Thoracic aorta (tissue), 2 donors: ENCODE measurements at regions not wholly inside any gene's neighbourhood (a gene's known extent, or its start where the extent isn't known, plus 50 kb on each side); places are given as distances from the start of the nearest gene placed in this dataset.

ENCODE experiments used
- ATAC-seq: fragments of 150-250 bp; one replicate; pipeline ENCODE4 v1.8.0; 2017; ENCODE audit warnings: low read depth; ENCODE audit not compliant: insufficient number of reproducible peaks, low FRiP score
- DNase-seq: peaks from one replicate; pipeline ENCODE4 v3.0.0-alpha.2; 2020; ENCODE audit warnings: low spot score
- H3K27ac ChIP-seq, 2 donors: fragments of 200-600 bp; sonication (generic); 1 replicate in 1 of 2; 2 replicates in 1 of 2; pipeline ENCODE4 v1.5.1; 2016; ENCODE audit warnings: mild to moderate bottlenecking in 2 of 2, moderate library complexity in 2 of 2
- H3K27me3 ChIP-seq: fragments of 200-600 bp; sonication (generic); replicated peaks from 2 replicates; pipeline ENCODE4 v1.6.0; 2016; ENCODE audit warnings: mild to moderate bottlenecking; ENCODE audit not compliant: insufficient read depth
- H3K36me3 ChIP-seq: fragments of 200-600 bp; sonication (generic); one replicate; pipeline ENCODE4 v1.5.1; 2016
- H3K4me1 ChIP-seq, 2 donors: fragments of 200-600 bp; sonication (generic); 1 replicate in 1 of 2; 2 replicates in 1 of 2; pipeline versions ENCODE4 v1.5.1 to v1.6.0; 2016; ENCODE audit warnings: low read depth in 2 of 2, mild to moderate bottlenecking in 1 of 2; ENCODE audit not compliant: control insufficient read depth in 1 of 2
- H3K4me3 ChIP-seq: fragments of 200-600 bp; sonication (generic); 2 replicates; pipeline ENCODE4 v1.5.1; 2016; ENCODE audit warnings: mild to moderate bottlenecking
- H3K9me3 ChIP-seq: fragments of 200-600 bp; sonication (generic); 2 replicates; pipeline ENCODE4 v1.5.1; 2016
- CTCF ChIP-seq: fragments of 200-600 bp; sonication (generic); IDR thresholded peaks from one replicate; pipeline ENCODE4 v1.5.1; 2019; ENCODE audit warnings: antibody characterized with exemption

- DNase-seq: no peak
- Histone ChIP-seq H3K4me1 (no peaks in the 10 kb centered on the region), H3K36me3 (no peaks in the 10 kb centered on the region), H3K27ac (no peak overlapping the region), H3K27me3 (no peaks in the 10 kb centered on the region), H3K4me3 (no peak overlapping the region), H3K9me3 (peaks cover 11% of the 10 kb centered on the region)
- no peak for TF ChIP-seq CTCF
- ATAC-seq: no peak
Observed at GRCh38 chr12:34356233-34356987, 334.1 kb downstream of the ALG10 start.

GRCh38 chr12:34357791-34358190, 335.5 kb downstream of the ALG10 start:
- no peaks in the 10 kb centered on the region for H3K27me3 ChIP-seq
- H3K27ac ChIP-seq: no peak overlapping the region
- H3K36me3 ChIP-seq: no peaks in the 10 kb centered on the region
- H3K9me3 ChIP-seq: peaks cover 16% of the 10 kb centered on the region
- ATAC-seq (no peak), DNase-seq (no peak)
- no peak for TF ChIP-seq CTCF
- no peak overlapping the region for H3K4me3 ChIP-seq
- H3K4me1 ChIP-seq: no peaks in the 10 kb centered on the region

GRCh38 chr12:34358198-34358597, 335.9 kb downstream of the ALG10 start:
- Histone ChIP-seq H3K27ac (no peak overlapping the region), H3K9me3 (peaks cover 16% of the 10 kb centered on the region), H3K4me1 (no peaks in the 10 kb centered on the region), H3K27me3 (no peaks in the 10 kb centered on the region), H3K4me3 (no peak overlapping the region), H3K36me3 (no peaks in the 10 kb centered on the region)
- TF ChIP-seq CTCF: no peak
- no peak for ATAC-seq
- no peak for DNase-seq

- Histone ChIP-seq H3K9me3 (peaks cover 22% of the 10 kb centered on the region), H3K27ac (no peak overlapping the region), H3K27me3 (no peaks in the 10 kb centered on the region), H3K4me1 (no peaks in the 10 kb centered on the region), H3K36me3 (no peaks in the 10 kb centered on the region), H3K4me3 (no peak overlapping the region)
- DNase-seq (no peak), ATAC-seq (no peak)
- TF ChIP-seq CTCF: no peak
Observed at GRCh38 chr12:34361721-34362316, 339.5 kb downstream of the ALG10 start.

GRCh38 chr12:34363050-34363673, 340.9 kb downstream of the ALG10 start:
- ATAC-seq: no peak
- TF ChIP-seq CTCF: no peak
- H3K36me3 ChIP-seq: no peaks in the 10 kb centered on the region
- H3K9me3 ChIP-seq: peaks cover 19% of the 10 kb centered on the region
- H3K27me3 ChIP-seq: no peaks in the 10 kb centered on the region
- no peak overlapping the region for H3K27ac ChIP-seq
- H3K4me1 ChIP-seq: no peaks in the 10 kb centered on the region
- no peak for DNase-seq
- H3K4me3 ChIP-seq: no peak overlapping the region
